MCF 10A (cell line): ENCODE measurements at regions not wholly inside any gene's neighbourhood (a gene's known extent, or its start where the extent isn't known, plus 50 kb on each side); places are given as distances from the start of the nearest gene placed in this dataset.
A peak's percentile ranks its signal among the peaks of the same experiment; 100 is the strongest.

ENCODE experiments used
- BruUV-seq: library from RNA; stranded (reverse); fragments of 400-500 nt; replicated peaks from 2 replicates; lab custom pipeline; 2021; lab: Mats Ljungman, UMichigan
- CTCF ChIA-PET: fragments of 300-600 bp; sonication (Branson Sonifier 250); formaldehyde crosslinking; extraction: SDS; loops from one replicate; lab custom pipeline; 2021; ENCODE audit warnings: antibody characterized with exemption, inconsistent platforms; lab: Yijun Ruan, JAX
- POLR2A ChIA-PET: fragments of 300-600, 350-650 bp; sonication (Branson Sonifier 250); formaldehyde crosslinking; extraction: SDS; loops from one replicate; lab custom pipeline; 2020; ENCODE audit warnings: antibody characterized with exemption, inconsistent platforms; lab: Yijun Ruan, JAX
- DNase-seq: peaks from one replicate; pipeline ENCODE4 v3.0.0-alpha.2; 2018; ENCODE audit not compliant: unreplicated experiment
- H3K27ac Mint-ChIP-seq: one replicate; pipeline ENCODE4 v1.8.0; 2022; ENCODE audit warnings: mild to moderate bottlenecking, low read depth, mixed read lengths; ENCODE audit not compliant: unreplicated experiment
- H3K27me3 Mint-ChIP-seq: one replicate; pipeline ENCODE4 v1.8.0; 2022; ENCODE audit warnings: mixed read lengths; ENCODE audit not compliant: insufficient read depth, unreplicated experiment
- H3K36me3 Mint-ChIP-seq: one replicate; pipeline ENCODE4 v1.8.0; 2022; ENCODE audit warnings: mild to moderate bottlenecking, moderate library complexity, mixed read lengths; ENCODE audit not compliant: insufficient read depth, unreplicated experiment
- H3K4me1 Mint-ChIP-seq: one replicate; pipeline ENCODE4 v1.8.0; 2022; ENCODE audit warnings: mixed read lengths; ENCODE audit not compliant: insufficient read depth, unreplicated experiment
- H3K4me3 Mint-ChIP-seq: one replicate; pipeline ENCODE4 v1.8.0; 2022; ENCODE audit warnings: mild to moderate bottlenecking, moderate library complexity, mixed read lengths; ENCODE audit not compliant: unreplicated experiment
- H3K9me3 Mint-ChIP-seq: one replicate; pipeline ENCODE4 v1.8.0; 2022; ENCODE audit warnings: mixed read lengths; ENCODE audit not compliant: unreplicated experiment
- CTCF ChIP-seq: fragments of 200-600 bp; IDR thresholded peaks from one replicate; pipeline ENCODE4 v1.8.0; 2022; ENCODE audit warnings: antibody characterized with exemption, mild to moderate bottlenecking; ENCODE audit not compliant: unreplicated experiment
- intact Hi-C: fragments of 100-400 bp; cut with micrococcal nuclease; formaldehyde crosslinking; loops from 2 replicates; pipeline ENCODE4 v1.14.1; 2022

GRCh38 chr3:74801924-74802323 is 187.5 kb upstream of the CNTN3 start:
- H3K4me1 Mint-ChIP-seq = no peaks in the 10 kb centered on the region
- H3K27me3 Mint-ChIP-seq = no peaks in the 10 kb centered on the region
- intact Hi-C loops = no loop called here
- BruUV-seq = no TSS peak
- ChIA-PET POLR2A (no interaction called here), CTCF (no interaction called here)
- no peak overlapping the region for H3K27ac Mint-ChIP-seq
- DNase-seq = no peak
- H3K9me3 Mint-ChIP-seq = peaks cover 9% of the 10 kb centered on the region
- no peak overlapping the region for H3K4me3 Mint-ChIP-seq
- H3K36me3 Mint-ChIP-seq = no peaks in the 10 kb centered on the region
- no peak for TF ChIP-seq CTCF

GRCh38 chr3:74789111-74789510 is 174.7 kb upstream of the CNTN3 start:
- Mint-ChIP-seq H3K27me3 (no peaks in the 10 kb centered on the region), H3K4me3 (no peak overlapping the region), H3K4me1 (peaks cover 5% of the 10 kb centered on the region), H3K36me3 (no peaks in the 10 kb centered on the region), H3K9me3 (no peaks in the 10 kb centered on the region), H3K27ac (no peak overlapping the region)
- intact Hi-C loops = no loop called here
- ChIA-PET CTCF (no interaction called here), POLR2A (interaction anchor here (1.0 kb wide), 1 partner anchor 13 kb away, joined by 4 read pairs; no protein-coding TSS in a partner anchor)
- no peak for TF ChIP-seq CTCF
- no TSS peak for BruUV-seq
- peak; percentile 86 for DNase-seq

GRCh38 chr3:74787011-74787410 is 172.6 kb upstream of the CNTN3 start:
- ChIA-PET CTCF (no interaction called here), POLR2A (interaction anchor here (0.7 kb wide), 1 partner anchor 855 kb away, joined by 3 read pairs; no protein-coding TSS in a partner anchor)
- H3K27ac Mint-ChIP-seq = no peak overlapping the region
- no peaks in the 10 kb centered on the region for H3K9me3 Mint-ChIP-seq
- H3K27me3 Mint-ChIP-seq = no peaks in the 10 kb centered on the region
- TF ChIP-seq CTCF = no peak
- no peak for DNase-seq
- intact Hi-C loops = no loop called here
- H3K4me3 Mint-ChIP-seq = no peak overlapping the region
- no peaks in the 10 kb centered on the region for H3K36me3 Mint-ChIP-seq
- peaks cover 5% of the 10 kb centered on the region for H3K4me1 Mint-ChIP-seq
- BruUV-seq = no TSS peak

- ChIA-PET POLR2A (no interaction called here), CTCF (no interaction called here)
- Mint-ChIP-seq H3K4me3 (no peak overlapping the region), H3K9me3 (peaks cover 8% of the 10 kb centered on the region), H3K36me3 (no peaks in the 10 kb centered on the region), H3K27ac (no peak overlapping the region), H3K27me3 (no peaks in the 10 kb centered on the region), H3K4me1 (no peaks in the 10 kb centered on the region)
- BruUV-seq = no TSS peak
- TF ChIP-seq CTCF = no peak
- DNase-seq = no peak
- intact Hi-C loops = no loop called here
These were observed 156.9 kb upstream of the CNTN3 start for GRCh38 chr3:74771401-74771800.
